NCI-H1092 treated with DMSO at 0.1 percent for 48 hours (cell line): ENCODE measurements at regions not wholly inside any gene's neighbourhood (a gene's known extent, or its start where the extent isn't known, plus 50 kb on each side); places are given as distances from the start of the nearest gene placed in this dataset.
"Not testable (repeated sequence)": the region's sequence is repeated elsewhere in the genome, so short reads cannot be mapped to it uniquely, and the experiment has no call there.

Source experiments
- DNase-seq: peaks from one replicate; lab custom pipeline; 2025; lab: John Stamatoyannopoulos, UW

GRCh38 chr5:116740771-116741170 lies 166.1 kb upstream of the SEMA6A start:
- no peak for DNase-seq

GRCh38 chr5:116739571-116739970 lies 164.9 kb upstream of the SEMA6A start:
- DNase-seq: no peak

GRCh38 chr5:116738615-116739261 lies 164.1 kb upstream of the SEMA6A start:
- DNase-seq: peak; percentile 2

GRCh38 chr5:116738239-116738614 lies 163.6 kb upstream of the SEMA6A start:
- DNase-seq: peak; percentile 50

- DNase-seq: no peak
Measured at GRCh38 chr5:116736671-116737070, 162.0 kb upstream of the SEMA6A start.

GRCh38 chr5:116733991-116734975 lies 159.7 kb upstream of the SEMA6A start:
- no peak for DNase-seq

GRCh38 chr5:116732591-116732990 lies 158.0 kb upstream of the SEMA6A start:
- no peak for DNase-seq

GRCh38 chr5:116731432-116731831 lies 156.8 kb upstream of the SEMA6A start:
- no peak for DNase-seq

GRCh38 chr5:116730706-116731105 lies 156.1 kb upstream of the SEMA6A start:
- DNase-seq: no peak

GRCh38 chr5:116730185-116730584 lies 155.6 kb upstream of the SEMA6A start:
- DNase-seq: no peak

- no peak for DNase-seq
Measured at GRCh38 chr5:116727248-116727647, 152.6 kb upstream of the SEMA6A start.

GRCh38 chr5:116726180-116726579 lies 151.6 kb upstream of the SEMA6A start:
- DNase-seq: not testable (repeated sequence)

GRCh38 chr5:116724971-116725370 lies 150.3 kb upstream of the SEMA6A start:
- no peak for DNase-seq

GRCh38 chr5:116722651-116723050 lies 148.0 kb upstream of the SEMA6A start:
- DNase-seq: no peak

GRCh38 chr5:116719106-116719505 lies 144.5 kb upstream of the SEMA6A start:
- no peak for DNase-seq

- DNase-seq: no peak
Measured at GRCh38 chr5:116718317-116718716, 143.7 kb upstream of the SEMA6A start.

GRCh38 chr5:116709082-116709481 lies 134.5 kb upstream of the SEMA6A start:
- no peak for DNase-seq

- not testable (repeated sequence) for DNase-seq
Measured at GRCh38 chr5:116705121-116705519, 130.5 kb upstream of the SEMA6A start.

- DNase-seq: no peak
Measured at GRCh38 chr5:116703941-116704340, 129.3 kb upstream of the SEMA6A start.

- no peak for DNase-seq
Measured at GRCh38 chr5:116703328-116703727, 128.7 kb upstream of the SEMA6A start.

GRCh38 chr5:116702776-116703175 lies 128.2 kb upstream of the SEMA6A start:
- no peak for DNase-seq

- no peak for DNase-seq
Measured at GRCh38 chr5:116699332-116699731, 124.7 kb upstream of the SEMA6A start.

GRCh38 chr5:116696366-116696765 lies 121.7 kb upstream of the SEMA6A start:
- DNase-seq: no peak
